Neutrophil (primary cell): ENCODE measurements at regions not wholly inside any gene's neighbourhood (a gene's known extent, or its start where the extent isn't known, plus 50 kb on each side); places are given as distances from the start of the nearest gene placed in this dataset.

ENCODE experiments used
- H3K27ac ChIP-seq: fragments of 200-600 bp; sonication (generic); 2 replicates; pipeline ENCODE4 v1.5.1; 2016; ENCODE audit warnings: mild to moderate bottlenecking, moderate library complexity
- H3K27me3 ChIP-seq: fragments of 200-600 bp; sonication (generic); 2 replicates; pipeline ENCODE4 v1.6.0; 2016; ENCODE audit warnings: mild to moderate bottlenecking
- H3K36me3 ChIP-seq: fragments of 200-600 bp; sonication (generic); 2 replicates; pipeline ENCODE4 v1.5.1; 2017
- H3K4me1 ChIP-seq, 2 experiments: fragments of 200-600 bp in 1 of 2; sonication (generic) in 1 of 2; 1 replicate in 1 of 2; 2 replicates in 1 of 2; pipeline versions ENCODE4 v1.5.1 to v1.6.1; 2013 to 2016; ENCODE audit warnings: low read depth in 1 of 2, low read length in 1 of 2, mild to moderate bottlenecking in 1 of 2, moderate library complexity in 1 of 2; ENCODE audit not compliant: control insufficient read depth in 1 of 2, insufficient read depth in 1 of 2
- H3K4me3 ChIP-seq, 2 experiments: fragments of 200-600 bp in 1 of 2; sonication (generic) in 1 of 2; 1 replicate in 1 of 2; 2 replicates in 1 of 2; pipeline ENCODE4 v1.5.1; 2013 to 2016; ENCODE audit warnings: low read depth in 1 of 2, low read length in 1 of 2, mild to moderate bottlenecking in 1 of 2, moderate library complexity in 1 of 2
- H3K9me3 ChIP-seq: fragments of 200-600 bp; sonication (generic); 2 replicates; pipeline ENCODE4 v1.5.1; 2016
- CTCF ChIP-seq: fragments of 200-600 bp; sonication (generic); IDR thresholded peaks from 2 replicates; pipeline ENCODE4 v1.5.1; 2016; ENCODE audit warnings: antibody characterized with exemption

- H3K9me3 ChIP-seq, result no peaks in the 10 kb centered on the region
- no peak overlapping the region for H3K27ac ChIP-seq
- no peak for TF ChIP-seq CTCF
- no peaks in the 10 kb centered on the region for H3K4me1 ChIP-seq
- H3K4me3 ChIP-seq, result no peak overlapping the region
- no peaks in the 10 kb centered on the region for H3K27me3 ChIP-seq
- H3K36me3 ChIP-seq, result no peaks in the 10 kb centered on the region
Observed at GRCh38 chr13:73893833-73894232, 240.4 kb downstream of the KLF12 start.

DNA sequence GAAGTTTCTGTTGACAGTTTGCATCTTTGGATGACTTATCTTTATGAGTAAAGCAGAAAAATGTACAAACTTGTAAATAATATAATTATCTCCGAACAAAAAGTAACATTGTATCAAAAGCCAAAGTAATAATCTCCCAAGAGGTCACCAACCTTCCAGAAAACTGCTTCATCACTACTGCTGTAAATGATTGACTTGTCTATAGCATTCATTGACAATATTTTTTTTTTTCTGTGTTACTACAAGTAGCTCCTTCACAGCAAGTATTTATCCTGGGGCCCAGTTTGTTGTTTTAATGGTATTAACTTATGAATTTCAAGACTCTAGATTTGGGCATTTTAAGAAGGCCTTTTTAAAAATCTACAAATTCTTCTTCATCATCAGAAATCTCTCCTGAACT is 242.4 kb downstream of the KLF12 start:
- Histone ChIP-seq H3K4me1 (no peaks in the 10 kb centered on the region), H3K4me3 (no peak overlapping the region), H3K9me3 (no peaks in the 10 kb centered on the region), H3K36me3 (no peaks in the 10 kb centered on the region), H3K27me3 (no peaks in the 10 kb centered on the region), H3K27ac (no peak overlapping the region)
- TF ChIP-seq CTCF, result no peak

GRCh38 chr13:73883162-73883561 is 251.0 kb downstream of the KLF12 start:
- H3K36me3 ChIP-seq, result no peaks in the 10 kb centered on the region
- no peaks in the 10 kb centered on the region for H3K27me3 ChIP-seq
- TF ChIP-seq CTCF, result no peak
- no peaks in the 10 kb centered on the region for H3K4me1 ChIP-seq
- H3K4me3 ChIP-seq, result no peak overlapping the region
- H3K9me3 ChIP-seq, result no peaks in the 10 kb centered on the region
- H3K27ac ChIP-seq, result no peak overlapping the region

GRCh38 chr13:73880365-73880764 is 253.8 kb downstream of the KLF12 start:
- Histone ChIP-seq H3K9me3 (no peaks in the 10 kb centered on the region), H3K27ac (no peak overlapping the region), H3K4me3 (no peak overlapping the region), H3K27me3 (no peaks in the 10 kb centered on the region), H3K36me3 (no peaks in the 10 kb centered on the region), H3K4me1 (no peaks in the 10 kb centered on the region)
- TF ChIP-seq CTCF, result no peak

- no peaks in the 10 kb centered on the region for H3K27me3 ChIP-seq
- no peak overlapping the region for H3K27ac ChIP-seq
- H3K9me3 ChIP-seq, result no peaks in the 10 kb centered on the region
- no peaks in the 10 kb centered on the region for H3K36me3 ChIP-seq
- H3K4me3 ChIP-seq, result no peak overlapping the region
- no peak for TF ChIP-seq CTCF
- H3K4me1 ChIP-seq, result no peaks in the 10 kb centered on the region
Observed at GRCh38 chr13:73879346-73880015, 254.7 kb downstream of the KLF12 start.
